ENCODE measurements at regions not wholly inside any gene's neighbourhood (a gene's known extent, or its start where the extent isn't known, plus 50 kb on each side); places are given as distances from the start of the nearest gene placed in this dataset.

GRCh38 chr7:69196593-69196992 is 401.7 kb upstream of the AUTS2 start:
- TF ChIP-seq CTCF (IDR thresholded peaks at IDR 0.05), result no peak
- no peak for TF ChIP-seq EP300 (IDR thresholded peaks at IDR 0.05)
- TF ChIP-seq POLR2AphosphoS5 (IDR thresholded peaks at IDR 0.05), result no peak
- no peak for TF ChIP-seq POLR2A (IDR thresholded peaks at IDR 0.05)
